Keratinocyte (primary cell): ENCODE measurements at regions not wholly inside any gene's neighbourhood (a gene's known extent, or its start where the extent isn't known, plus 50 kb on each side); places are given as distances from the start of the nearest gene placed in this dataset.

Experiments
- DNase-seq: peaks from one replicate; pipeline ENCODE4 v3.0.0-alpha.2; 2011; ENCODE audit warnings: low read depth, missing footprints, low spot score
- FAIRE-seq: peaks from 2 replicates; lab custom pipeline; 2011; peaks lifted over from hg19 to GRCh38; lab: Jason Lieb, UNC
- H2AFZ ChIP-seq: 2 replicates; pipeline ENCODE4 v1.6.0; 2012; ENCODE audit warnings: low read length, control low read depth, inconsistent platforms; ENCODE audit not compliant: control insufficient read depth
- H3K27ac ChIP-seq: 2 replicates; pipeline ENCODE4 v1.5.1; 2011; ENCODE audit warnings: low read length; ENCODE audit not compliant: control insufficient read depth, insufficient read depth
- H3K27me3 ChIP-seq: 3 replicates; pipeline ENCODE4 v1.6.0; 2011; ENCODE audit warnings: low read length; ENCODE audit not compliant: control insufficient read depth, insufficient read depth; ENCODE audit errors: extremely low read depth
- H3K36me3 ChIP-seq, 2 experiments: 2 replicates in 1 of 2; 3 replicates in 1 of 2; pipeline ENCODE4 v1.5.1; 2011; ENCODE audit warnings: low read length in 2 of 2, mild to moderate bottlenecking in 1 of 2; ENCODE audit not compliant: control insufficient read depth in 2 of 2, insufficient read depth in 2 of 2; ENCODE audit errors: extremely low read depth in 1 of 2
- H3K4me1 ChIP-seq: 3 replicates; pipeline ENCODE4 v1.5.1; 2011; ENCODE audit warnings: low read length; ENCODE audit not compliant: control insufficient read depth, insufficient read depth; ENCODE audit errors: extremely low read depth
- H3K4me2 ChIP-seq: 3 replicates; pipeline ENCODE4 v1.6.0; 2011; ENCODE audit warnings: low read depth, low read length; ENCODE audit not compliant: control insufficient read depth, insufficient read depth; ENCODE audit errors: extremely low read depth
- H3K4me3 ChIP-seq, 3 experiments: fragments of 200-600 bp in 1 of 3; sonication (generic) in 1 of 3; 2 replicates in 2 of 3; 3 replicates in 1 of 3; pipeline ENCODE4 v1.5.1; 2011 to 2016; ENCODE audit warnings: low read length in 3 of 3, mild to moderate bottlenecking in 3 of 3, control low read depth in 2 of 3, inconsistent platforms in 1 of 3, low read depth in 1 of 3, mixed read lengths in 1 of 3, mixed run types in 1 of 3, moderate library complexity in 1 of 3; ENCODE audit not compliant: control insufficient read depth in 2 of 3, insufficient read depth in 2 of 3; ENCODE audit errors: extremely low read depth in 1 of 3
- H3K79me2 ChIP-seq: 2 replicates; pipeline ENCODE4 v1.6.0; 2012; ENCODE audit warnings: low read length; ENCODE audit not compliant: control insufficient read depth, insufficient read depth
- H3K9ac ChIP-seq: 3 replicates; pipeline ENCODE4 v1.6.0; 2011; ENCODE audit warnings: low read length; ENCODE audit not compliant: control insufficient read depth, insufficient read depth; ENCODE audit errors: extremely low read depth
- H3K9me1 ChIP-seq: 3 replicates; pipeline ENCODE4 v1.6.0; 2011; ENCODE audit warnings: low read length; ENCODE audit not compliant: control insufficient read depth, insufficient read depth; ENCODE audit errors: extremely low read depth
- H3K9me3 ChIP-seq: 2 replicates; pipeline ENCODE4 v1.5.1; 2012; ENCODE audit warnings: low read depth, low read length; ENCODE audit not compliant: control insufficient read depth
- H4K20me1 ChIP-seq: 3 replicates; pipeline ENCODE4 v1.6.0; 2011; ENCODE audit warnings: low read length; ENCODE audit not compliant: control insufficient read depth, insufficient read depth; ENCODE audit errors: extremely low read depth
- EZH2 ChIP-seq: IDR thresholded peaks from one replicate; pipeline ENCODE4 v1.6.1; 2012; ENCODE audit warnings: inconsistent platforms, mild to moderate bottlenecking, low read length, moderate library complexity
- dilution Hi-C: fragments of 300-500 bp; cut with MboI; formaldehyde crosslinking; loops from one replicate; pipeline ENCODE4 v1.7.0; 2020; ENCODE audit warnings: low sequenced_read_pairs; ENCODE audit not compliant: extremely low pct_ligation_motif_present
- TF ChIP-seq, protein P1 (sequence below), 3 experiments: IDR thresholded peaks in 1 of 3; conservative IDR thresholded peaks in 1 of 3; optimal IDR thresholded peaks in 1 of 3; 2 replicates in 2 of 3; 3 replicates in 1 of 3; pipeline versions ENCODE3 to v1.5.1; 2011; ENCODE audit warnings: low read length in 3 of 3, mild to moderate bottlenecking in 3 of 3, moderate library complexity in 2 of 3, control low read depth in 1 of 3, inconsistent platforms in 1 of 3; ENCODE audit not compliant: insufficient read depth in 2 of 3; ENCODE audit errors: extremely low read depth in 1 of 3

DNA sequence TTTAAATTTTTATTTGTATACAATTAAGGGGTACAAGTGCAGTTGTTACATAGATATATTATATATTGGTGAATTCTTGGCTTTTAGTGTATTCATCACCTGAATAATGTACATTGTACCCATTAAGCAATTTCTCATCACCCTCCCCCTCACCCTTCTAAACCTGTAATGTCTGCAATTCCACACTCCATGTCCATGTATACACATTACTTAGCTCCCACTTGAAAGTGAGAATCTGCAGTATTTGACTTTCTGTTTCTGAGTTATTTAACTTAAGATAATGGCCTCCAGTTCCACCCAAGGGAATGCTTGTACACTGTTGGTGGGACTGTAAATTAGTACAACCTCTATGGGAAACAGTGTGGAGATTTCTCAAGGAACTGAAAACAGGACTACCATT, 383.2 kb upstream of the KCNMB2 start:
- Histone ChIP-seq H2AFZ (no peak overlapping the region), H3K4me1 (no peaks in the 10 kb centered on the region), H3K9ac (no peak overlapping the region), H3K4me3 (no peak overlapping the region), H4K20me1 (no peaks in the 10 kb centered on the region), H3K79me2 (no peaks in the 10 kb centered on the region), H3K27me3 (no peaks in the 10 kb centered on the region), H3K4me2 (no peak overlapping the region), H3K9me3 (no peaks in the 10 kb centered on the region), H3K27ac (no peak overlapping the region), H3K36me3 (no peaks in the 10 kb centered on the region), H3K9me1 (no peaks in the 10 kb centered on the region)
- no peak for FAIRE-seq
- dilution Hi-C loops = no loop called here
- DNase-seq = no peak
- TF ChIP-seq, protein P1, sequence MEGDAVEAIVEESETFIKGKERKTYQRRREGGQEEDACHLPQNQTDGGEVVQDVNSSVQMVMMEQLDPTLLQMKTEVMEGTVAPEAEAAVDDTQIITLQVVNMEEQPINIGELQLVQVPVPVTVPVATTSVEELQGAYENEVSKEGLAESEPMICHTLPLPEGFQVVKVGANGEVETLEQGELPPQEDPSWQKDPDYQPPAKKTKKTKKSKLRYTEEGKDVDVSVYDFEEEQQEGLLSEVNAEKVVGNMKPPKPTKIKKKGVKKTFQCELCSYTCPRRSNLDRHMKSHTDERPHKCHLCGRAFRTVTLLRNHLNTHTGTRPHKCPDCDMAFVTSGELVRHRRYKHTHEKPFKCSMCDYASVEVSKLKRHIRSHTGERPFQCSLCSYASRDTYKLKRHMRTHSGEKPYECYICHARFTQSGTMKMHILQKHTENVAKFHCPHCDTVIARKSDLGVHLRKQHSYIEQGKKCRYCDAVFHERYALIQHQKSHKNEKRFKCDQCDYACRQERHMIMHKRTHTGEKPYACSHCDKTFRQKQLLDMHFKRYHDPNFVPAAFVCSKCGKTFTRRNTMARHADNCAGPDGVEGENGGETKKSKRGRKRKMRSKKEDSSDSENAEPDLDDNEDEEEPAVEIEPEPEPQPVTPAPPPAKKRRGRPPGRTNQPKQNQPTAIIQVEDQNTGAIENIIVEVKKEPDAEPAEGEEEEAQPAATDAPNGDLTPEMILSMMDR (optimal IDR thresholded peaks at IDR 0.05 in 1 of 3, IDR thresholded peaks at IDR 0.05 in 1 of 3, conservative IDR thresholded peaks at IDR 0.05 in 1 of 3; ENCODE audit: extremely low read depth in 1 of 3, insufficient read depth in 2 of 3, low read length in 3 of 3) = no peak
- TF ChIP-seq EZH2 = no peak

DNA sequence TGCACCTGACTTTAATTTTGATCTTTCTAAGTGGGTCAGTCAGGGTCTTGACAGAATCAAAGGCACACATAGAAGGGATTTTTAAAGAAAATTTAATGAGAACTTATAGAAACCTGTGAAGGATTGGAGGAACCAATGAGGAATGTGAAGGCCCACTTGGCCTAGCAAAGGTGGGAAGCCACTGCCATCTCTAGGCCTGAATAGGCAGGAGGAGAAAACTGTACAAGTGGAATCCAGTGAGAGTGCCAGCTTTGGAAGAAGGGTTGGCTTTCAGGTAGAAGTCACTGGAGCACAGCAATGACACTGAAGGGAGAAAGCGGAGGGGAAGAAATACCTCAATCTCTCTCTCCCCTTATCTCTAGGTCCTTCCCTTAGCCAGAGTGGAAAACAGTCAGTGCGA, 380.7 kb upstream of the KCNMB2 start:
- Histone ChIP-seq H3K79me2 (no peaks in the 10 kb centered on the region), H3K27ac (no peak overlapping the region), H3K4me1 (no peaks in the 10 kb centered on the region), H2AFZ (no peak overlapping the region), H4K20me1 (no peaks in the 10 kb centered on the region), H3K27me3 (no peaks in the 10 kb centered on the region), H3K9me1 (no peaks in the 10 kb centered on the region), H3K4me2 (no peak overlapping the region), H3K4me3 (no peak overlapping the region), H3K9me3 (no peaks in the 10 kb centered on the region), H3K9ac (no peak overlapping the region), H3K36me3 (no peaks in the 10 kb centered on the region)
- dilution Hi-C loops = no loop called here
- no peak for DNase-seq
- no peak for TF ChIP-seq EZH2
- TF ChIP-seq, protein P1 (optimal IDR thresholded peaks at IDR 0.05 in 1 of 3, IDR thresholded peaks at IDR 0.05 in 1 of 3, conservative IDR thresholded peaks at IDR 0.05 in 1 of 3; ENCODE audit: extremely low read depth in 1 of 3, insufficient read depth in 2 of 3, low read length in 3 of 3) = peak in 1 of 3 experiments; percentile 12
- no peak for FAIRE-seq
